ENCODE measurements at regions not wholly inside any gene's neighbourhood (a gene's known extent, or its start where the extent isn't known, plus 50 kb on each side); places are given as distances from the start of the nearest gene placed in this dataset.
"Not testable (repeated sequence)": the region's sequence is repeated elsewhere in the genome, so short reads cannot be mapped to it uniquely, and the experiment has no call there.

DNA sequence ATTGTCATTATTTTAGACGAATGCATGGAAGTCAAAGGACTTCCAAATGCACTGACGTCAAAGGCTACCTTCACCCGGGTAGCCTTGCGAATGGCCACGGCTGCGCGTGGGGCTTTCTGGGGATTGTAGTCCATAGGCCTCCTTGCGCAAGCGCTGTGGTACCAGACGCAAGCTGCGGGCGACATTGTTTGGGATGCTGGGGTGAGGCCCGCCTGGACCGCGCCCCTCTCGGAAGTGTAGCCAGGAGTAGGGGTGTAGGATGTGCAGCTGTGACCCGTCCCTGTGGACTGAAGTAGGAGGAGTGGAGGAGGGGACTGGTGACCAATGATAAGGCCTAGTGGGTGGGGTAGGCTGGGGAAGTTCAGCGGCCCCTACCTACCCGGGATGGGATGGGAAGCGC, 720.0 kb upstream of the DEFB115 start:
- not testable (repeated sequence) for TF ChIP-seq MYC (IDR thresholded peaks at IDR 0.05; ENCODE audit: low read depth, low read length); POLR2AphosphoS5 (IDR thresholded peaks at IDR 0.05; ENCODE audit: insufficient read depth, low read depth, low read length); POLR2A (IDR thresholded peaks at IDR 0.05; ENCODE audit: low read depth, low read length); GATA2 (IDR thresholded peaks at IDR 0.05; ENCODE audit: insufficient read depth, insufficient read length, low read depth, low read length); EZH2 (IDR thresholded peaks at IDR 0.05; ENCODE audit: borderline replicate concordance, low read depth, low read length, severe bottlenecking)
- TF ChIP-seq, protein P1, sequence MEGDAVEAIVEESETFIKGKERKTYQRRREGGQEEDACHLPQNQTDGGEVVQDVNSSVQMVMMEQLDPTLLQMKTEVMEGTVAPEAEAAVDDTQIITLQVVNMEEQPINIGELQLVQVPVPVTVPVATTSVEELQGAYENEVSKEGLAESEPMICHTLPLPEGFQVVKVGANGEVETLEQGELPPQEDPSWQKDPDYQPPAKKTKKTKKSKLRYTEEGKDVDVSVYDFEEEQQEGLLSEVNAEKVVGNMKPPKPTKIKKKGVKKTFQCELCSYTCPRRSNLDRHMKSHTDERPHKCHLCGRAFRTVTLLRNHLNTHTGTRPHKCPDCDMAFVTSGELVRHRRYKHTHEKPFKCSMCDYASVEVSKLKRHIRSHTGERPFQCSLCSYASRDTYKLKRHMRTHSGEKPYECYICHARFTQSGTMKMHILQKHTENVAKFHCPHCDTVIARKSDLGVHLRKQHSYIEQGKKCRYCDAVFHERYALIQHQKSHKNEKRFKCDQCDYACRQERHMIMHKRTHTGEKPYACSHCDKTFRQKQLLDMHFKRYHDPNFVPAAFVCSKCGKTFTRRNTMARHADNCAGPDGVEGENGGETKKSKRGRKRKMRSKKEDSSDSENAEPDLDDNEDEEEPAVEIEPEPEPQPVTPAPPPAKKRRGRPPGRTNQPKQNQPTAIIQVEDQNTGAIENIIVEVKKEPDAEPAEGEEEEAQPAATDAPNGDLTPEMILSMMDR (IDR thresholded peaks at IDR 0.05; ENCODE audit: extremely low read depth in 1 of 2, insufficient read depth in 1 of 2, low read depth in 1 of 2, low read length in 2 of 2) = not testable (repeated sequence)
- TF ChIP-seq, protein P2, sequence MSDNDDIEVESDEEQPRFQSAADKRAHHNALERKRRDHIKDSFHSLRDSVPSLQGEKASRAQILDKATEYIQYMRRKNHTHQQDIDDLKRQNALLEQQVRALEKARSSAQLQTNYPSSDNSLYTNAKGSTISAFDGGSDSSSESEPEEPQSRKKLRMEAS (IDR thresholded peaks at IDR 0.05; ENCODE audit: insufficient read depth, insufficient read length) = not testable (repeated sequence)

Data from endothelial cell of umbilical vein (primary cell).